HG03139 (cell line): ENCODE measurements at regions not wholly inside any gene's neighbourhood (a gene's known extent, or its start where the extent isn't known, plus 50 kb on each side); places are given as distances from the start of the nearest gene placed in this dataset.

Experiments
- ATAC-seq: cut with Tn5 transposase; IDR thresholded peaks from one replicate; pipeline ENCODE4 v1.9.1; 2021; ENCODE audit not compliant: unreplicated experiment

DNA sequence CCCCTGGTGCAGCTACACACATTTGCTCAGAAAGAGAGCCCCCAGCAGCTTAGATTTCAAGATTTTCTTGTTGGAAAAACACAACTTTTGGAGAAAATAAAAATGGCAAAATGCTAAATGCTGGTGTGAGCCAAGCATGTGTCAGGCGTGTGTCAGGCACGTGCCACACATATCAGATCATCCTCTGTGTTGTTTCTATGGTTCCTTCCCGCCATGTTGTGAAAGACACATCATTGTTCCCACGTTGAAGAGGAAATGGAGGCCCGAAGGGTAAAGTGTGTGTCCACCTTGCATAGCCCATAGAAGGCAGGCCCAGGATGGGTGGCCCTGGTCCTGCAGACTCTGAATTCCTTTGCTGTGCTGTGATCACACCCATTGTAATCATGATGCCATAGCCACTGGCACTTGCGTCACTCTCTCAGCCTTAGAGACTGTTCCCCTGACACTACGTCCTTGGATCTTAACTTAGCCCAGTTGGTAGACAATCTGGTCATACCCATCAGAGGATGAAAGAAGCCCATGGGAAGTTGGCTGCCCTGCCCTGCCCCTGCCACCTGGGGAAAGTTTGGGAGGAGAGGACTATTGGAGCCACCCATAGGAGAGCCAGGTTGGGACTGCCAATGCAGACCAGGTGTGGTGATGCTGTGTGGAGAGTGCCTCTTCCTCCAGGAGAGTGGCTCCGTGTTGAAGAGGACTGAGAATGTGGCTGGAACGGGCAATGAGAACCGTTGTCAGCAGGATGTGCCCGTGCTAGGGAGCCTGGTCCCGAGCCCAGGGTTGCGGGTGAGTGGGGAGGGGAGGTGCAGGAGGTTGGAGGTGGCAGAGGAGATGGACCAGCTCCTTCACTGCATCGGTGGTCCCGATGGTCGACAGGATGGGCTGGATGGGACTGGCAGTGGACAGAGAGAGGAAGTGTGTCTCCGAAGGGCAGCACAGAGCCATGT is 65.6 kb upstream of the IGFBP3 start:
- ATAC-seq: no peak

DNA sequence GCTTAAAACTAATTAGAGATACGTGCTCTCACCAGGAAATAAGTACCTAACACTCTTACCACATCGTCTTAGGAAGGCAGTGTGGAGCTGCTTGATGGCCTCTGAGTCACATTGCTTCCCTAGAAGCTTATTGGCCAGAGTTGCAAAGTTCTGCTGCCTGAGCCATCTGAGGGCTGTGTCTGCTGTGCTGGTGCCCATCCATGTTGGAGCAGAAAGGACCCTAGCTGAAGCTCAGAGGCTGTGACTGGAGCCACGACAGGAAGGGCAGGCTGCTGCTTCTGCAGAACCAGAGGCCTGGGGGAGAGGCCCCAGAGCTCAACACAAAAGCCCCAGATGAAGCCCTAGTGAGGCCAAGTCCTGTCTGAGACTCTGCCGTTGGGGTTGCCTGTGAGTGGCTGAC is 64.8 kb upstream of the IGFBP3 start:
- ATAC-seq: no peak

GRCh38 chr7:45984386-45985295 is 63.6 kb upstream of the IGFBP3 start:
- ATAC-seq: no peak

DNA sequence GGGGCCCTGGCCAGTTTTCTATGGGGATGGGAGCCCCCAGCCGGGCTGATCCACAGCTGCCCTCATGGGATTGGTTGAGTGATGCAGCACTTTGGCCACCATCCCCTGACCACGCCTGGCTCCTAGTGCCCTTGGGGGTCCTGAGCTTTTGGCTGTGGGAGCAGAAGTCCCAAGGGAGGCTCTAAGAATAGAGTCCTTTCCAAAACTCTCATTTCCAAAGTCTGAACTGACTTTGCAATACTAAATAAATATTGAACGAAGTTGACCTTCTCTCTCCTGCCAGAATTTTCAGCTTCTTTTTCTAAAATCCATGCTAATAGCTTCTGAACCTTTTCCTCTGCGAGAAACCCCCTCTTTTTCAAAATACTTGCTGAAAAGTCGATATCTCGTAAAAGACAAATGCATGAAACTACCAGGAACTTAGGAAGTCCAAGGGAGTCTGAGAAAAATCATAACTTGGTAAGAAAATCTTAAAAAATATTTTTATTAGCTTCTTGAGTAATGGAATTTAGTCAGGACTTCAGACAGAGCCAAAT is 62.7 kb upstream of the IGFBP3 start:
- no peak for ATAC-seq

- ATAC-seq: no peak
These were observed 62.0 kb upstream of the IGFBP3 start for GRCh38 chr7:45982907-45983719.

DNA sequence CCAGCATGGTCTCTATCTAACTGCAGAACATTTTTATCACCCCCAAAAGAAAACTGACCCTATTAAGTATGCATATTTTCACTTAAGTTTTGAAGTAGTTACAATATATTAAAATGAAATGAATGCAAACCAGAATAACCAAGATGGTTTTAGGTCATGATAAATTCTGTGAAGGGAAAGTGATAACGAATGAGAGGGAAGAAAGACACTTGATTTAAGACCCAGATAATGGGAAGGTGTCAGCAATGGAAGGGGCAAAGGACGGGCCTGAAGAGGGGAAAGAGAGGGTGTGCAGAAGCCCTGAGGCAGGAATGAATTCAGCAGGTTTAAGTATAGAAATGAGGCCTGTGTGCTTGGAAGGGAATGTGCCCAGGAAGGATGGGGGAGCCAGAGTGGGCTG is 61.1 kb upstream of the IGFBP3 start:
- no peak for ATAC-seq

DNA sequence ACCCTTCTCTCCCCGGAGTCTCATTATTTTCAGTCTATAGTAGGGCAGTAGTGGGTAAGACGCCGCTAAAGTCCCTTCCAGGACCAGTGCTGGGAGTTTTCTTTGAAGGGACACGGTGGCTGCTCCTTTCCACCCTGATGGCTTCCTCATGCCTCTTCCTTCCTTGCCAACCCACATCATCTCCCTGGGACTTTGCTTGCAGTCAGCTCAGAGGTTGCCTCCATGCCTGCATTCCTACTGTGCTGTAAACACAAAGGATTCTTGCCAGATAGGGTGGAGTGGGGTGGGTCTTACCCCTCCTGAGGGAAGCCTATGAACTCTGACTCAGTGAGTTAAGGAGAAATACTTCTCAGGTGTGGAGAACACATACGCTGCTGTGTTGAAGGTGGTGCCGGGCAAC is 59.9 kb upstream of the IGFBP3 start:
- no peak for ATAC-seq

- ATAC-seq: no peak
These were observed 59.3 kb upstream of the IGFBP3 start for GRCh38 chr7:45980181-45980905.

DNA sequence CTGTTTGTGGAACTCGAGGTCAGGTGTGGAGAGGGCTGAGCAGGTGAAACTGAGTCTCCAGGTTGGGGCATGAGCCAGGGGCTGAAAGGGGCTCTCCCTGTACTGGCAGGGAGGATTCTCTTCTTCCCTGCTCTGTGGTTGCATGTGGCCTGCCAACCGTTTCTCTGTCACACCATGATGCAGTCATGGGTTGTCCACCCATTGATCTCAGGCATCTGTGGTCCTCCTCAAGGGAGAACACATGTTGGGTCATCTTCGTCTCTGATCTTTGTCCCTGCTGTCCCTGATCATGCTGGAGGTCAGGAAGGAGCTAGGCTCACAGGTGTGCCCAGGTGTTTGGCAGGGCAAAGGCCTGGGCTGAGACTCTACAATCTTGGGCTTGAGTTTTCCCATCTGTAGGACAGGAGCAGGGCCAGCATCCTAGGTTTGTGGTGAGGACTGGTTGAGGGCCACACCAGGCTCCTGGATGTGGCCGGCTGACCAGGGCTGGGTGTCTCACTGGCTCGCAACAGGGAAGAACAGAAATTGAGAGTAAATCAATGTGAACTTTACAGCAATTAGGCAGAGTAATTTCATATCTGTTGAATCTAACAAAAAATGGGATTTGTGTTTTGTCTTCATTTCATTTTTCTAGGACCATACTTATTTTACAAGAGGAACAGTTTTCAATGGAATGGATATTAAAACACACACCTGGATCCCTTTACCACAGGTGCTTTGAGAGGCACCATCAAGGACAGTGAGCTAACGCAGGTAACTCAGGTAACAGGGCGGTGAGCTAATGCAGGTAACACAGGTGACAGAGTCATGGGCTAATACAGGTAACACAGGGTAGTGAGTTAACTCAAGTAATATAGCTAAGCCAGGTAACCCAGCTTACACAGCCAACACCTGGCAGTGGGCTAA is 58.5 kb upstream of the IGFBP3 start:
- ATAC-seq: no peak

DNA sequence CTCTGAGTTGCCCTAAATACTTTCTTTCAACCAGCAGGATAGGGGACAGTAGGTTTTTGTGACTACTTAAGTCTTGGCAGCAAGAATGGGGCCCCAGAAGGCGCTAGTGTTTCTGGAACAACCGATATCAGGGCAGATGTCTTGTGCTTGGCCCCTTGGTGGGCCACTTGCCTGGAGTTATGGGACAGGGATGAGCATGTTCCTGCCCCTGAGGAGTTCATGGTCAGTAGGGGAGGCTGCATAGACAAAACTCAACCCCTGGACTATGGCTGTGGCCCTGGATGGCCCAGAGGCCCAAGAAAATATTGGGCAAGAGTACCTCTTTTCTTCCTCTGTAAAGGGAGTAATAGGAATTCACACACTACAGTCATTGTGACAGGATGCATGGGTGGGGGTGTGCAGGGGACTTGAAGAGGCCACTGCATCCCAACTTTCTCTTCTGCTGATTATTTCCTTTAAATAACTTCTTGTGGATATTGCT is 57.7 kb upstream of the IGFBP3 start:
- ATAC-seq: no peak

- no peak for ATAC-seq
These were observed 57.1 kb upstream of the IGFBP3 start for GRCh38 chr7:45978010-45978681.

DNA sequence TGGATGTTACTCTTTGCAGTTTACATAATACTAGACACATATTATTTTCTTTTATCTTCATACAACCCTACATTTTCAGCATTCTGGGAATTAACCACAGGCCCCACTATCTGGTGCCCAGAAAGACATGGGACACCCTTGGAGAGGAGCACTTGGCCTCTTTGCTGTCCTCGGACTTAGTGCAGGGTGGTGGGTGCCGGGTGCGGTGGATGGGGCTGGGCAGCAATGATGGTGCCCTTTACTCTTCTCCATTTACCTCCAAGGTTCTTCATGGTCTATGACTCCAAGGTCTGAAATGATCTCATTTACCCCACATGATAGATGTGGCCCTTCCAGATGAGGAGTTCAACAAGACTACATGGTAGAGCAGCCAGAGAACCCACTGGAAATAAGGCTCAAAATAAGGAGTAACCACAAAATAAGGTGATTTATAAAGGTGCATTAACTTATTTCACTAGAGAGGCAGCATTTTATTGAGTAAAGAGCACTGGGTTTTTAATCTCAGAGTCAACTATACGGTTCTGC is 56.2 kb upstream of the IGFBP3 start:
- ATAC-seq: no peak

- ATAC-seq: no peak
These were observed 55.4 kb upstream of the IGFBP3 start for GRCh38 chr7:45976485-45976856.

- no peak for ATAC-seq
These were observed 54.9 kb upstream of the IGFBP3 start for GRCh38 chr7:45975847-45976484.

GRCh38 chr7:45975367-45975766 is 54.3 kb upstream of the IGFBP3 start:
- ATAC-seq: no peak

GRCh38 chr7:45974540-45975360 is 53.7 kb upstream of the IGFBP3 start:
- no peak for ATAC-seq
